Astrocyte (in vitro differentiated cells and primary cell): ENCODE measurements at regions not wholly inside any gene's neighbourhood (a gene's known extent, or its start where the extent isn't known, plus 50 kb on each side); places are given as distances from the start of the nearest gene placed in this dataset.

Experiments
- DNase-seq: peaks from one replicate; pipeline ENCODE4 v3.0.0-alpha.2; 2010; ENCODE audit warnings: low read depth
- FAIRE-seq: peaks from 2 replicates; lab custom pipeline; 2011; peaks lifted over from hg19 to GRCh38; lab: Jason Lieb, UNC
- H2AFZ ChIP-seq: 2 replicates; pipeline ENCODE4 v1.6.0; 2012; ENCODE audit warnings: low read depth, low read length, inconsistent platforms
- H3K27ac ChIP-seq: 2 replicates; pipeline ENCODE4 v1.5.1; 2011; ENCODE audit warnings: low read depth, low read length, inconsistent platforms
- H3K27me3 ChIP-seq: 2 replicates; pipeline ENCODE4 v1.6.0; 2011; ENCODE audit warnings: low read length, inconsistent platforms; ENCODE audit not compliant: insufficient read depth
- H3K36me3 ChIP-seq: 2 replicates; pipeline ENCODE4 v1.5.1; 2011; ENCODE audit warnings: low read length, inconsistent platforms; ENCODE audit not compliant: insufficient read depth
- H3K4me1 ChIP-seq: 2 replicates; pipeline ENCODE4 v1.5.1; 2011; ENCODE audit warnings: low read length, inconsistent platforms; ENCODE audit not compliant: insufficient read depth
- H3K4me2 ChIP-seq: 2 replicates; pipeline ENCODE4 v1.6.0; 2012; ENCODE audit warnings: low read length, inconsistent platforms
- H3K4me3 ChIP-seq: 2 replicates; pipeline ENCODE4 v1.5.1; 2011; ENCODE audit warnings: low read depth, mild to moderate bottlenecking, low read length, inconsistent platforms; ENCODE audit not compliant: insufficient read depth
- H3K79me2 ChIP-seq: 2 replicates; pipeline ENCODE4 v1.6.0; 2012; ENCODE audit warnings: mild to moderate bottlenecking, low read length, inconsistent platforms; ENCODE audit not compliant: insufficient read depth
- H3K9ac ChIP-seq: 2 replicates; pipeline ENCODE4 v1.6.0; 2012; ENCODE audit warnings: mild to moderate bottlenecking, low read length, inconsistent platforms
- H3K9me3 ChIP-seq: 2 replicates; pipeline ENCODE4 v1.5.1; 2012; ENCODE audit warnings: low read depth, mild to moderate bottlenecking, low read length, inconsistent platforms; ENCODE audit not compliant: insufficient read depth
- H4K20me1 ChIP-seq: 2 replicates; pipeline ENCODE4 v1.6.0; 2012; ENCODE audit warnings: low read length, inconsistent platforms; ENCODE audit not compliant: insufficient read depth
- H3K27ac Mint-ChIP-seq: one replicate; pipeline ENCODE4 v1.8.0; 2021; ENCODE audit warnings: mild to moderate bottlenecking, mixed read lengths; ENCODE audit not compliant: unreplicated experiment
- H3K27me3 Mint-ChIP-seq: one replicate; pipeline ENCODE4 v1.8.0; 2021; ENCODE audit warnings: low read depth, mixed read lengths; ENCODE audit not compliant: unreplicated experiment
- H3K36me3 Mint-ChIP-seq: one replicate; pipeline ENCODE4 v1.8.0; 2021; ENCODE audit warnings: low read depth, mixed read lengths; ENCODE audit not compliant: unreplicated experiment
- H3K4me1 Mint-ChIP-seq: one replicate; pipeline ENCODE4 v1.8.0; 2021; ENCODE audit warnings: low read depth, mixed read lengths; ENCODE audit not compliant: unreplicated experiment
- H3K4me3 Mint-ChIP-seq: one replicate; pipeline ENCODE4 v1.8.0; 2021; ENCODE audit warnings: mild to moderate bottlenecking, moderate library complexity, mixed read lengths; ENCODE audit not compliant: unreplicated experiment
- H3K9me3 Mint-ChIP-seq: one replicate; pipeline ENCODE4 v1.8.0; 2021; ENCODE audit warnings: mild to moderate bottlenecking, mixed read lengths; ENCODE audit not compliant: unreplicated experiment
- CTCF ChIP-seq: IDR thresholded peaks from 2 replicates; pipeline ENCODE4 v1.5.1; 2011; ENCODE audit warnings: low read depth, mild to moderate bottlenecking, inconsistent platforms, low read length, moderate library complexity; ENCODE audit not compliant: insufficient read depth
- EZH2 ChIP-seq: IDR thresholded peaks from 2 replicates; pipeline ENCODE4 v1.6.1; 2012; ENCODE audit warnings: mild to moderate bottlenecking, low read length, inconsistent platforms; ENCODE audit not compliant: insufficient read depth

GRCh38 chr5:14050821-14051220 is 92.3 kb upstream of the TRIO start:
- Histone ChIP-seq H3K4me2 (no peak overlapping the region), H2AFZ (no peak overlapping the region), H3K27me3 (no peaks in the 10 kb centered on the region), H3K79me2 (no peaks in the 10 kb centered on the region), H3K4me1 (peaks cover 13% of the 10 kb centered on the region), H3K36me3 (no peaks in the 10 kb centered on the region), H3K9ac (no peak overlapping the region), H4K20me1 (no peaks in the 10 kb centered on the region), H3K27ac (no peak overlapping the region), H3K4me3 (no peak overlapping the region), H3K9me3 (no peaks in the 10 kb centered on the region)
- FAIRE-seq = no peak
- TF ChIP-seq EZH2 (no peak), CTCF (no peak)
- Mint-ChIP-seq H3K4me1 (peaks cover 23% of the 10 kb centered on the region), H3K27ac (no peak overlapping the region), H3K4me3 (no peak overlapping the region), H3K9me3 (no peaks in the 10 kb centered on the region), H3K27me3 (no peaks in the 10 kb centered on the region), H3K36me3 (no peaks in the 10 kb centered on the region)
- no peak for DNase-seq

- Histone ChIP-seq H3K79me2 (no peaks in the 10 kb centered on the region), H3K4me3 (no peak overlapping the region), H3K27ac (no peak overlapping the region), H2AFZ (no peak overlapping the region), H4K20me1 (no peaks in the 10 kb centered on the region), H3K36me3 (no peaks in the 10 kb centered on the region), H3K4me1 (no peaks in the 10 kb centered on the region), H3K9me3 (no peaks in the 10 kb centered on the region), H3K4me2 (no peak overlapping the region), H3K9ac (no peak overlapping the region), H3K27me3 (no peaks in the 10 kb centered on the region)
- H3K9me3 Mint-ChIP-seq = no peaks in the 10 kb centered on the region
- H3K4me3 Mint-ChIP-seq = no peak overlapping the region
- H3K4me1 Mint-ChIP-seq = peaks cover 9% of the 10 kb centered on the region
- TF ChIP-seq CTCF = no peak
- TF ChIP-seq EZH2 = no peak
- no peaks in the 10 kb centered on the region for H3K36me3 Mint-ChIP-seq
- DNase-seq = no peak
- peak overlapping the region; percentile 31 for H3K27ac Mint-ChIP-seq
- H3K27me3 Mint-ChIP-seq = no peaks in the 10 kb centered on the region
- peak; percentile 39 for FAIRE-seq
Measured at GRCh38 chr5:14048434-14048833, 94.7 kb upstream of the TRIO start.

GRCh38 chr5:14041528-14042192 is 97.2 kb upstream of the DNAH5 start:
- FAIRE-seq (no peak), DNase-seq (no peak)
- H3K36me3 ChIP-seq = no peaks in the 10 kb centered on the region
- H2AFZ ChIP-seq = no peak overlapping the region
- H3K27ac ChIP-seq = no peak overlapping the region
- peak overlapping the region; percentile 11 for H3K27ac Mint-ChIP-seq
- no peak overlapping the region for H3K4me3 ChIP-seq
- H3K4me1 ChIP-seq = peaks cover 41% of the 10 kb centered on the region
- H3K9ac ChIP-seq = no peak overlapping the region
- TF ChIP-seq CTCF (no peak), EZH2 (no peak)
- no peaks in the 10 kb centered on the region for H3K36me3 Mint-ChIP-seq
- no peaks in the 10 kb centered on the region for H3K27me3 ChIP-seq
- H3K27me3 Mint-ChIP-seq = no peaks in the 10 kb centered on the region
- no peak overlapping the region for H3K4me2 ChIP-seq
- no peak overlapping the region for H3K4me3 Mint-ChIP-seq
- H4K20me1 ChIP-seq = no peaks in the 10 kb centered on the region
- H3K9me3 ChIP-seq = no peaks in the 10 kb centered on the region
- H3K9me3 Mint-ChIP-seq = peaks cover 3% of the 10 kb centered on the region
- H3K79me2 ChIP-seq = no peaks in the 10 kb centered on the region
- H3K4me1 Mint-ChIP-seq = peaks cover 41% of the 10 kb centered on the region
